ENCODE measurements at regions not wholly inside any gene's neighbourhood (a gene's known extent, or its start where the extent isn't known, plus 50 kb on each side); places are given as distances from the start of the nearest gene placed in this dataset.

DNA sequence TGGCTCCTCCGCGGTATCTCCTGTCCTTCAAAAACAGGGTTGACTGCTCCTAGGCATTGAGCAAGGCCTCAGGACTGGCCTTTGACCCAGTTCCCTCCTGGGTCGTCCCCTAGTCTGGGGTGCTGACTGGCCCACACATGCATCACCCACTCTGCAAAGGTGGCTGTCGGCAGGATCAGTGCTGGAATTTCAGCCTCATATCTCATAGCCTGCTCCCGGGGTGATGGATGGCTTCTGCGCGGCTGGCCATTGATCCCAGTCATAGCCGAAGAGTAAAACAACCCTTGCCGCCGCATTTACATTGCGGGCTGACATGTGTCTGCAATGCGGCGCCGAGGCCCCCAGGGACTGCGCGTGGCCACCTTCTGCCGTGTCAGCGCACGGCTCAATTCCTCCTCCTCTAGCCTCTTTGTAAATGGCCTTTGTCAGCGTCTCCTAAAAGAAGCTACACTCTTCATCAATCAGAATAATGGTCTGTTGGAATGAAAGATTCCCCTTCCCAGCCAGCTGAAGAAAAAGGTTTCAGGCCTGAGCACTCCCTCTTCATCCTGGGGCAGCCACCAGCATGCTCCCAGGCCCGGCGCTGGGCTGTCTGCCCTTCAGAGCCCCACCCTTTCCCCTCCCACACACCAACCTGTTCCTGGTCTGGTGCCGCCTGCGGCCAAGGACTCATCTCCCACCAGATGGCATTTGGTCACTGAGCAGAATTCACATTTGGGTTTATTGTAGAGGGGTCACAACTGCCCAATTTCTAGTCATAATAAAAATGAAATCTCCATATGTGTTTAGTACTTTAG lies 159.0 kb downstream of the PJA2 start:
- no peak for TF ChIP-seq CHD4 (IDR thresholded peaks at IDR 0.05; ENCODE audit: borderline replicate concordance)
- TF ChIP-seq, protein P1, sequence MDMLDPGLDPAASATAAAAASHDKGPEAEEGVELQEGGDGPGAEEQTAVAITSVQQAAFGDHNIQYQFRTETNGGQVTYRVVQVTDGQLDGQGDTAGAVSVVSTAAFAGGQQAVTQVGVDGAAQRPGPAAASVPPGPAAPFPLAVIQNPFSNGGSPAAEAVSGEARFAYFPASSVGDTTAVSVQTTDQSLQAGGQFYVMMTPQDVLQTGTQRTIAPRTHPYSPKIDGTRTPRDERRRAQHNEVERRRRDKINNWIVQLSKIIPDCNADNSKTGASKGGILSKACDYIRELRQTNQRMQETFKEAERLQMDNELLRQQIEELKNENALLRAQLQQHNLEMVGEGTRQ (IDR thresholded peaks at IDR 0.05) = no peak
- no peak for TF ChIP-seq EP300 (IDR thresholded peaks at IDR 0.05)
- TF ChIP-seq POLR2A (IDR thresholded peaks at IDR 0.05; ENCODE audit: low read length) = no peak
- TF ChIP-seq TP53 (CRISPR knock-in tag; IDR thresholded peaks at IDR 0.05) = no peak
- TF ChIP-seq, protein P2, sequence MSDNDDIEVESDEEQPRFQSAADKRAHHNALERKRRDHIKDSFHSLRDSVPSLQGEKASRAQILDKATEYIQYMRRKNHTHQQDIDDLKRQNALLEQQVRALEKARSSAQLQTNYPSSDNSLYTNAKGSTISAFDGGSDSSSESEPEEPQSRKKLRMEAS (IDR thresholded peaks at IDR 0.05) = no peak
- TF ChIP-seq, protein P3, sequence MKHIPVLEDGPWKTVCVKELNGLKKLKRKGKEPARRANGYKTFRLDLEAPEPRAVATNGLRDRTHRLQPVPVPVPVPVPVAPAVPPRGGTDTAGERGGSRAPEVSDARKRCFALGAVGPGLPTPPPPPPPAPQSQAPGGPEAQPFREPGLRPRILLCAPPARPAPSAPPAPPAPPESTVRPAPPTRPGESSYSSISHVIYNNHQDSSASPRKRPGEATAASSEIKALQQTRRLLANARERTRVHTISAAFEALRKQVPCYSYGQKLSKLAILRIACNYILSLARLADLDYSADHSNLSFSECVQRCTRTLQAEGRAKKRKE (CRISPR knock-in tag; IDR thresholded peaks at IDR 0.05; ENCODE audit: low read depth) = no peak
- TF ChIP-seq, protein P4, sequence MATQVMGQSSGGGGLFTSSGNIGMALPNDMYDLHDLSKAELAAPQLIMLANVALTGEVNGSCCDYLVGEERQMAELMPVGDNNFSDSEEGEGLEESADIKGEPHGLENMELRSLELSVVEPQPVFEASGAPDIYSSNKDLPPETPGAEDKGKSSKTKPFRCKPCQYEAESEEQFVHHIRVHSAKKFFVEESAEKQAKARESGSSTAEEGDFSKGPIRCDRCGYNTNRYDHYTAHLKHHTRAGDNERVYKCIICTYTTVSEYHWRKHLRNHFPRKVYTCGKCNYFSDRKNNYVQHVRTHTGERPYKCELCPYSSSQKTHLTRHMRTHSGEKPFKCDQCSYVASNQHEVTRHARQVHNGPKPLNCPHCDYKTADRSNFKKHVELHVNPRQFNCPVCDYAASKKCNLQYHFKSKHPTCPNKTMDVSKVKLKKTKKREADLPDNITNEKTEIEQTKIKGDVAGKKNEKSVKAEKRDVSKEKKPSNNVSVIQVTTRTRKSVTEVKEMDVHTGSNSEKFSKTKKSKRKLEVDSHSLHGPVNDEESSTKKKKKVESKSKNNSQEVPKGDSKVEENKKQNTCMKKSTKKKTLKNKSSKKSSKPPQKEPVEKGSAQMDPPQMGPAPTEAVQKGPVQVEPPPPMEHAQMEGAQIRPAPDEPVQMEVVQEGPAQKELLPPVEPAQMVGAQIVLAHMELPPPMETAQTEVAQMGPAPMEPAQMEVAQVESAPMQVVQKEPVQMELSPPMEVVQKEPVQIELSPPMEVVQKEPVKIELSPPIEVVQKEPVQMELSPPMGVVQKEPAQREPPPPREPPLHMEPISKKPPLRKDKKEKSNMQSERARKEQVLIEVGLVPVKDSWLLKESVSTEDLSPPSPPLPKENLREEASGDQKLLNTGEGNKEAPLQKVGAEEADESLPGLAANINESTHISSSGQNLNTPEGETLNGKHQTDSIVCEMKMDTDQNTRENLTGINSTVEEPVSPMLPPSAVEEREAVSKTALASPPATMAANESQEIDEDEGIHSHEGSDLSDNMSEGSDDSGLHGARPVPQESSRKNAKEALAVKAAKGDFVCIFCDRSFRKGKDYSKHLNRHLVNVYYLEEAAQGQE (IDR thresholded peaks at IDR 0.05) = no peak

Data from A549 (cell line).